ENCODE measurements at regions not wholly inside any gene's neighbourhood (a gene's known extent, or its start where the extent isn't known, plus 50 kb on each side); places are given as distances from the start of the nearest gene placed in this dataset. TPM values are rescaled to one million over a fixed set of nuclear protein-coding genes. Genes with fewer than 3 reads are reported as not detected.

DNA sequence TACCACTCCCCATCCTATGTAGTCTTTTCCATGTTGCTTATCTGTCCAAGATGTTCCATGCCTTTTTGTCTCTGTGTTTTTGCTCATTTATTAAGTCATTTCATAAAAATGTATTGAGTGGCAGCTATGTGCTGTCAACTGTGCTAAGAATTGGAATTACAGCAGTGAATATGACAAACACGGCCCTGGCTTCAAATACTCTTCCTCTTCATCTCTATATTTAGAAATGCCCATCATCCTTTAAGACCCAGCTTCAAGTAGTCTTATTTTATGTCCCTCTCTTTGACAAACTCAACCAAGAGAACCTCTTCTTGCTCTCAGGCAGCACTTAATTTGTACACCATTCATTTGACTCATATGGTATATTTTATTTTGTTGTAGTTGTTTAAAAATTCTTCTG lies 55.4 kb upstream of the AMOT start:
- no peaks in the 10 kb centered on the region for H3K9me3 ChIP-seq (replicated peaks in 1 of 2; ENCODE audit: control insufficient read depth in 2 of 2, insufficient read depth in 1 of 2, low read depth in 1 of 2, low read length in 2 of 2)
- H3K4ac ChIP-seq (ENCODE audit: low read length), result no peak overlapping the region
- H3K4me3 ChIP-seq (ENCODE audit: low read length in 2 of 2), result no peak overlapping the region
- no peak overlapping the region for H3K23ac ChIP-seq (ENCODE audit: low read depth, low read length, poor library complexity)
- no peak overlapping the region for H2BK120ac ChIP-seq (ENCODE audit: low read depth, low read length)
- no peak overlapping the region for H2BK12ac ChIP-seq (ENCODE audit: low read length)
- H3K4me2 ChIP-seq (ENCODE audit: insufficient read depth, low read length, poor library complexity, severe bottlenecking), result no peak overlapping the region
- no peak overlapping the region for H2AFZ ChIP-seq (ENCODE audit: low read length)
- no peak overlapping the region for H3K27ac ChIP-seq (replicated peaks; ENCODE audit: low read length)
- no peaks in the 10 kb centered on the region for H3K27me3 ChIP-seq (ENCODE audit: control insufficient read depth in 3 of 3, insufficient read depth in 3 of 3, low read depth in 1 of 3, low read length in 3 of 3)
- no peak overlapping the region for H4K8ac ChIP-seq (ENCODE audit: low read depth, low read length)
- H3K4me1 ChIP-seq (ENCODE audit: control insufficient read depth in 2 of 2, insufficient read depth in 1 of 2, low read depth in 1 of 2, low read length in 2 of 2), result no peaks in the 10 kb centered on the region
- no peak overlapping the region for H3K14ac ChIP-seq (ENCODE audit: low read length)
- no peak for DNase-seq (ENCODE audit: low spot score)
- no peak overlapping the region for H3K9ac ChIP-seq (ENCODE audit: low read depth, low read length, poor library complexity)
- no peak overlapping the region for H4K91ac ChIP-seq (ENCODE audit: low read depth, low read length, poor library complexity)
- H2BK5ac ChIP-seq (ENCODE audit: low read length), result no peak overlapping the region
- no peak overlapping the region for H2AK5ac ChIP-seq (ENCODE audit: low read depth, low read length)
- H3K79me1 ChIP-seq (ENCODE audit: low read depth, low read length), result no peaks in the 10 kb centered on the region
- H3K36me3 ChIP-seq (replicated peaks in 1 of 2; ENCODE audit: control insufficient read depth in 2 of 2, insufficient read depth in 2 of 2, low read length in 2 of 2), result no peaks in the 10 kb centered on the region
- no peak overlapping the region for H3K18ac ChIP-seq (ENCODE audit: low read length)
- no CpG with 5 or more reads among the region's 1 CpG for WGBS, 2 donors (ENCODE audit: extremely low coverage in 2 of 2, insufficient read length in 2 of 2, insufficient replicate concordance in 1 of 2)
- H2BK15ac ChIP-seq (ENCODE audit: low read length), result no peak overlapping the region

Small RNA genes lying in the stretch of these regions (small RNA-seq; reads per million reads assigned to genes)
- gene AL031183.1 (ENCODE audit: insufficient read depth), result not detected
- gene RF00012 (ENCODE audit: insufficient read depth), result not detected
- gene RF00088 (ENCODE audit: insufficient read depth), result not detected
- not detected for gene RN7SL93P (ENCODE audit: insufficient read depth)
- gene RNU1-57P (ENCODE audit: insufficient read depth), result not detected
- not detected for gene RNU6-1015P (ENCODE audit: insufficient read depth)

Data from neuronal stem cell (in vitro differentiated cells).